A172 (cell line): ENCODE measurements at regions not wholly inside any gene's neighbourhood (a gene's known extent, or its start where the extent isn't known, plus 50 kb on each side); places are given as distances from the start of the nearest gene placed in this dataset.
"Not testable (repeated sequence)": the region's sequence is repeated elsewhere in the genome, so short reads cannot be mapped to it uniquely, and the experiment has no call there.

Source experiments
- DNase-seq: peaks from one replicate; pipeline ENCODE4 v3.0.0-alpha.2; 2015; ENCODE audit warnings: low spot score

DNA sequence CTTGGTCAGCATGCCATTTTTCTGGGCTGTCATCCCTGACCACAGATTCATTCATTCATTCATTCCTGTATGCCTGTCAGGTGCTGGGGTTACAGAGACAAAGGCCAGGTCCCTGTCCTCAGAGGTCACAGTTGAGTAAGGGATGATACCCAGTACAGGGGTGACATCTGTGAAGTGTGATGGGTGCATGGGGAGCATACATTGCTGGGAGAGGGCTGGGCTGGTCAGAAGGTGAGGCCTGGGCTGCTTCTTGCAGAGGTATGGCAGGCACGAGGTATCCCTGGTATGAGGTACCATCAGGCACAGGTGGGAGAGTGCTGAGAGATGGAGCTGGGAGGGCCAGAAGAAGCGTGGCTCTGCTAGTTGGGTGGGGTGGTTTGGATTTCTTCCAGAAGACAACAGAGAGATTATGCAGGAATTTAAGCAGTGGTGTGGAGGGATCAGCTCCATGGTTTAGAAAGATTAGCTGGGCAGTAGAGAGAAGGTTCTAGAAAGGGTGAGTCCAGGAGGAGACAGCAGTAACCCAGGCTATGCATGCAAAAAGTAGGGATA, 181.9 kb upstream of the HAAO start:
- no peak for DNase-seq

GRCh38 chr2:42973726-42974125, 181.3 kb upstream of the HAAO start:
- no peak for DNase-seq

GRCh38 chr2:42972933-42973516, 180.6 kb upstream of the HAAO start:
- DNase-seq = not testable (repeated sequence)

DNA sequence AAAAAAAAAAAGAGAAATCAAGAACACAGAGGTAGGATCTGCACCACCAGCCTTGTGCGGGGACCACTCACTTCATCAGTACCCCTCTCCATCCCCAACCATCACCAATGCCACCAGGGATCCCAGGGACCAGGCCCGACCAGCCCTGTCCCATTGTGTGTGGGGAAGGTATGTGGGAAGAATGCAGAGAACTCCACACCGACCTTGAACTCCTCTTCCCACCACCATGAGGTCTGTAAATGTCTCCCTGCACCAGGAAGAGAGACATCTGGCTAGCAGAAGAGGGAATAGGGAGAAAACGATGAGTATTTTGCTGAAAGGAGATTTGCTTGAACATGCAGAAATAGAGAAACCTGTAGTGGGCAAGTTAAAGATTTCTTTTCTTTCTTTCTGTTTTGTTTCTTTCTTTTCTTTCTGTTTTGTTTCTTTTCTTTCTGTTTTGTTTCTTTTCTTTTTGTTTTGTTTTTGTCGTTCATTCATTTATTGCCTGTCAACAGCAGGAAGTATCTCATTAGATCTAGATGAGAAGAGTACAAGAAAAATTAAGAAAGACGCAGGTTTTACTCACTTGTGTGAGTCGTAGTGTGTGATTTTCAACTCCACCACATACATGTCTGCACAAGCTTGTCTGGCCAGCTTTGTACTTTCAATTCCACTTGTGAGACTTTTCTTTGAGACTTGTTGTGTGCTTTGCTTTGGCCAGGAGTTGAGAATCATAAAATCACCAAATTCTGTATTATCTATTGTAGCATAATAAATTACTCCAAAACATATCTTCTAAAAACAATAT, 179.8 kb upstream of the HAAO start:
- DNase-seq = no peak

- no peak for DNase-seq
Measured at GRCh38 chr2:42971381-42971780, 179.0 kb upstream of the HAAO start.

- DNase-seq = no peak
Measured at GRCh38 chr2:42970151-42970550, 177.8 kb upstream of the HAAO start.

- DNase-seq = peak; percentile 79
Measured at GRCh38 chr2:42969231-42970150, 177.1 kb upstream of the HAAO start.

GRCh38 chr2:42967959-42968674, 175.7 kb upstream of the HAAO start:
- DNase-seq = no peak

DNA sequence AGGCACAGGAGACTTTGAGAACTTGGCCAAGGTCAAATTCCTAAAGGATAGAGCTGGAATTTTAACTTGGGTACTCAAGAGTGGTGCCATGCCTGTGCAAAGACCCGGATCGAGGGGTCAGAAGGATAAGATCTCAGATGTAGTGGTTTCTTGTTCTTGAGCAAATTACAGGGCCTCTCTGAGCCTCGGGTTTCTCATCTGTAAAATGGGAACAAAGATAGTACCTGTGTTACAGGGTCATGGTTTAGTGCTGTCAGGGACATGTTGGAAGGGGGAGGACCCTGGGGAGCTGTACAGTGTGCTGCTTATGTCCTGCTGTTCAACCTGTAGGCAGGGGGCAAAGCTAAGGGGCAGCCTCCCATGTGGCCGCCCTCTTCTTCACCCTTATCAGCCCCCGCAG, 173.5 kb upstream of the HAAO start:
- DNase-seq = no peak

DNA sequence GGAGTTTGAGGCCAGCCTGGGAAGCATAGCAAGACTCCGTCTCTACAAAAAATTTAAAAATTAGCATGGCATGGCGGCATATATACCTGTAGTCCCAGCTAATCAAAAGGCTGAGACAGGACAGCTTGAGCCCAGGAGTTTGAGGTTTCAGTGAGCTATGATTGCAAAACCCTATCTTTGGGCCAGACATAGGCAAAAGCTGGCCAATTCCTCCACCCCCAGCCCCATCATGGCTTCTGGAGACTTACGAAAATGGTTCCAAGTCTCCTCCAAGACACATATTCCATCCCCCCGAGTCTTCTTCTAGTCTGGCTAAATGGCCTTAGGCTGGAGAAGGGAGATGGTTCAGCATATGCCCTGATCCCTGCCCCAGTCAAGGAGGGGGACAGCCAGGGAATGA, 172.8 kb upstream of the HAAO start:
- no peak for DNase-seq

DNA sequence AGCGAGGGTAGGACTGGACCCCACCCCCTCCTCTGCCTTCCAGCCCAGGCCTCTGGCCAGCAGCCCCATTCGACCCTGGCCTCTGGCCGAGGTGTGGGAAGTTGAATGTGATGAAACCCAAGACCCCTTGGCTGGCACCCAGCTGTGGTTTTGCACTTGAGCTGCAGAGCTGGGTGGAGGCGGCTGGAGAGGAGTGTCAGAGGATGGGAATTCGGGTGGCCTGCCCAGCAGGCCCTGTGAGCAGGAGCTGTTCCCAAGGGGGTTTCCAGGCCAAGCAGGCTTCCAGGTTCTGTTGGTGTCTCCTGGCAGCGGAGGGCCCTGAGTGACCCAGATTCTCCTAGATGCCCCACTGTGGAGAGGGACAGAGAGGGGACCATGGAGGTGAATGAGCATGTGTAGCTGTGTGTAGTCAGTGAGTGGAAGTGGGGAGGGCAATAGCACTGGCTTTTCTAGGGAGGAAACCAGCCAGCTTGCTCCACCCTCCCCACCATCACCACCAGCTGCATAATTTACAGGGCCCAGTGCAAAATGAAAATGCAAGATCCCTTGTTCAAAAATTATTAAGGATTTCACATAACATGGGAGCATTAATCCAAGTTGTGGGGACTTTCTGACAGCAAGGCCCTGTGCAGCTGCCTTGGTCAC, 172.2 kb upstream of the HAAO start:
- DNase-seq = peak; percentile 89

DNA sequence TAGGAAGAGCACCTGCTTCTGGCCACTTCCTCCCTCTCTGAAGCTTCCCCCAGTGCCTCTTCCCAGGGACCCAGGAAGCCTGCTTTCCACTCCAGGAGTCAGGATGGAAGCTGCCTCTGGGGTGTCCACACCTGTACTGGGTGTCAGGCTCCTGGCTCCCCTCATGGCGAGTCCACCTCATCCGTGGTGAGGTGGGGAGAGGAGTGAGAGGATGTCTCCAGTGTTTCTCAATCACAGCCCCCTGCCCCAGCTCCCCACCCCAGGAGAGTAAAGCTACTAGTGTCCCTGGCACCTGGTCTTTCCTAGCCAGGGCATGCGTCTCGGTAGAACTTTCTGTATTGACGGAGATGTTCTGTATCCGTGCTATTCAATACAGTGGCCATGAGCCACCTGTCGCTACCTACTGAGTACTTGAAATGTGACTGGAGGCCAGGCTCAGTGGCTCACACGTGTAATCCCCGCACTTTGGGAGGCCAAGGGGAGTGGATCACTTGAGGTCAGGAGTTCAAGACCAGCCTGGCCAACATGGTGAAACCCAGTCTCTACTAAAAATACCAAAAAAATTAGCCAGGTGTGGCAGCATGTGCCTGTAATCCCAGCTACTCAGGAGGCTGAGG, 171.2 kb upstream of the HAAO start:
- DNase-seq = no peak

GRCh38 chr2:42962508-42962953, 170.1 kb upstream of the HAAO start:
- DNase-seq = no peak

DNA sequence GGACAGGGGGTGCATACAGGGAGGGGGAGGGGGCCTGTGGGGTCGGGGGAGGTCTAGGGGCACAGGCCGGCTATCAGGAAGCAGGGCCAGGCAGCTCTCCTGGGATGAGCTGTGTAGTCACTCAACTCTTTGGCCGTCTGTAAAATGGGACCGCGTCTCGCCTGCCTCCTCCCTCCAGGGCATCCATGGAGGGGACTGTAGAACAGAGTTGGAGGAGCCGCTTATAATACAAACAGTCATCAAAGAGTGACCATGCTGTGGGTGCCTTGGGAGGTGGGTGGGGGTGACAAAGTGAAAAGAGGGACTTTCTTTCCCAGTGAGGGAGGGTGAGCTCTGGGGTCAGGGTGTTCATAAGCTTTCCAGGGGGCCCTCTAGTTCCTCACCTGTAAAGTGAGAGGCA, 169.6 kb upstream of the HAAO start:
- no peak for DNase-seq

- no peak for DNase-seq
Measured at GRCh38 chr2:42961385-42961811, 169.0 kb upstream of the HAAO start.

DNA sequence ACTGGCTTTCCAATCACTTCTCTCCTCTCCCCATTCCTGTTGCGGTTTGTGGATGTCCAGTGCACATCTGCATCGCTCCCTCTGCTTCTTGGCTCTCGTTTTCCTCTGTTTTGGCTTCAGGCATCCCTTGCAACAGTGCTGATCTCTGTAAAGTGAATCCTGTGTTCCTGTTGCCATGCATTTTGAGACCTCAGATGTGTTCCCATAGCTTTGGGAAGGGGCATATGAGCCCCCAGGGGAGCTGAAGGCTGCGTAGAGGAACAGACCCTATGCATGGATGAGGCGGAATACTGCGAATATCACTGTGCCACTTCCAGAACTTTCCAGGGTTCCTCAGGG, 168.4 kb upstream of the HAAO start:
- no peak for DNase-seq

GRCh38 chr2:42960002-42960841, 167.8 kb upstream of the HAAO start:
- DNase-seq = no peak

DNA sequence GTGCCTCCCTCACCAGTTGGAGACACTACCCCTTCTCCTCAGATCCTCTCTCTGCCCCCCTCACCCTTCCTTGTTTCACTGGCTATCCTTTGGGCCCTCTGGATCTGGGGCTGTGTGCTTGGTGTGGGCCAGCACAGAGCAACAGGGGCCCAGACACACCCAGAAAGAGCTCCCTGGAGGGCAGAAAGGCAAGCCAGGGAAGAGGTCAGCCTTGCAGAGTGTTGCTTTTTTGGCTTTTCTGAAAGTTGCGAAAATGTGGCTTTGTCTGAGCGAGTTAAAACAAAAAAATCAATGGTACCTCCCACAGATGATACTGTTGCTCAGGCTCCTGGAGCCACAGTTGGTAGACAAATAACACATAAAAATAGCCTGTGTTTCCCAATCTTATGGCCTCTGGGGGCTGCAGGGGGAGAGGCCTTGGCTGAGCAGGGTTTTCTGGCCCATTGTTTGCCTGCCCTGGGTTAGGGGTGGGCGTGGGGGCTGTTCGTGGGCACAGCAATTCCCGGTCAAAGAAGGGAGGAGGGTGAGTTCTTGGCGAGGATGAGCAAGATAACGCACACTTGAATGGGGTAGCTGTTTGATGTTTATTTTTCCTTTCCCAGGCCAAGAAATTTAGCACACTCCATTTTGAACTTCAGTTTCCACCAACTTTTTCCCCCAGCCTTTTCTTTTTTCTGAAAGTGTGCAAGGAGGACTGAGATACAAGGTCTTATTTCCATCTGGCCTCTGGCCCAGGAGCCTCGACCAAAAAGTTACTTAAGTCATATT, 167.0 kb upstream of the HAAO start:
- DNase-seq = no peak

DNA sequence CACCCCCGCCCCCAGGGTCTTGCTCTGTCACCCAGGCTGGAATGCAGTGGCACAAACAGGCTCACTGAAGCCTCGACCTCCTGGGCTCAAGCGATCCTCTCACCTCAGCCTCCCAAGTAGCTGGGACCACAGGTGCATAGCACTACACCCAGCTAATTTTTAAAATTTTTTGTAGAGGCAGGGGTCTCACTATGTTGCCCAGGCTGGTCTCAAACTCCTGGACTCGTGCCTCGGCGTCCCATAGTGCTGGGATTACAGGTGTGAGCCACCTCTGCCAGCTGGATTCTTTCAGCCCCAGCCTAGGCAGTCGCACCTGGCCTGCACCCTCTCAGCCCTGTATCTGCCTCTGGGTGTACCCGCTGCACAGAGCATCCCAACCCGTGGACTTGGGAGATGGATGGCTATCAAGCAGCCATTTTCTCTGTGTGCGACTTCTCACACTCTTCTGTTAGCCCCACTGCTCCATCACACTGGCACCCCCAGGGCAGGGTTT, 166.4 kb upstream of the HAAO start:
- no peak for DNase-seq
